HAP-1 (cell line): ENCODE measurements at regions not wholly inside any gene's neighbourhood (a gene's known extent, or its start where the extent isn't known, plus 50 kb on each side); places are given as distances from the start of the nearest gene placed in this dataset.
"Not testable (repeated sequence)": the region's sequence is repeated elsewhere in the genome, so short reads cannot be mapped to it uniquely, and the experiment has no call there.

ENCODE experiments used
- DNase-seq, 2 experiments: peaks; one replicate each; pipeline ENCODE4 v3.0.0-alpha.2; 2016 to 2020; ENCODE audit warnings: low spot score in 2 of 2
- H3K27me3 ChIP-seq: fragments of 250-450 bp; sonication (Bioruptor Pico); 2 replicates; pipeline ENCODE4 v1.5.1; 2020; ENCODE audit warnings: low read depth, mild to moderate bottlenecking, moderate library complexity
- H3K36me3 ChIP-seq: fragments of 250-450 bp; sonication (Bioruptor Pico); replicated peaks from 2 replicates; pipeline ENCODE4 v1.5.1; 2020; ENCODE audit warnings: mild to moderate bottlenecking
- H3K4me1 ChIP-seq: fragments of 250-450 bp; sonication (Bioruptor Pico); 2 replicates; pipeline ENCODE4 v1.5.1; 2020; ENCODE audit warnings: mild to moderate bottlenecking
- H3K4me3 ChIP-seq: fragments of 250-450 bp; sonication (Bioruptor Pico); 2 replicates; pipeline ENCODE4 v1.5.1; 2020; ENCODE audit warnings: mild to moderate bottlenecking, moderate library complexity
- H3K9me3 ChIP-seq: fragments of 250-450 bp; sonication (Bioruptor Pico); 2 replicates; pipeline ENCODE4 v1.5.1; 2020; ENCODE audit warnings: mild to moderate bottlenecking, moderate library complexity
- in situ Hi-C: fragments of 300-500 bp; cut with MboI; formaldehyde crosslinking; loops from 3 replicates; pipeline ENCODE4 v1.14.3; 2020; ENCODE audit warnings: low sequenced_read_pairs, inconsistent platforms, mixed read lengths

DNA sequence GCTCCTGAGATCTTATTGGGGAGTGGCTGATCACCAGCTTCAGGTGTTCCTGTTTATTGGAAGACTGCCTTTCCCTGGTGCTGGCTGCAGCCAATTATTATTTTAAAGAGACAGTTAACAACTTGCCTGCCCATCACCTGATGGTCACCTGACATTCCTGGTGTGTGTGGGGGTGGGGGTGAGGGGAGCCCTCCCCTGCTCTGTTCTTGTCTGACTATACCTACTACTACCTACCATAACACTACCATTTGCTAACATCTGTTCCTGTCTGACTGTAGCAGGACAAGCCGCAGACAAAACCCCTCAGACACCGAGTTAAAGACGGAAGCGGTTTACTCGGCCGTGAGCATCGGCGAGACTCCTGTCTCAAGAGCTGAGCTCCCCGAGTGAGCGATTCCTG lies 54.9 kb upstream of the NBPF3 start:
- no peaks in the 10 kb centered on the region for H3K4me1 ChIP-seq
- no peak overlapping the region for H3K4me3 ChIP-seq
- in situ Hi-C loops = no loop called here
- peaks cover 3% of the 10 kb centered on the region for H3K9me3 ChIP-seq
- no peaks in the 10 kb centered on the region for H3K27me3 ChIP-seq
- H3K36me3 ChIP-seq = no peaks in the 10 kb centered on the region
- no peak for DNase-seq

DNA sequence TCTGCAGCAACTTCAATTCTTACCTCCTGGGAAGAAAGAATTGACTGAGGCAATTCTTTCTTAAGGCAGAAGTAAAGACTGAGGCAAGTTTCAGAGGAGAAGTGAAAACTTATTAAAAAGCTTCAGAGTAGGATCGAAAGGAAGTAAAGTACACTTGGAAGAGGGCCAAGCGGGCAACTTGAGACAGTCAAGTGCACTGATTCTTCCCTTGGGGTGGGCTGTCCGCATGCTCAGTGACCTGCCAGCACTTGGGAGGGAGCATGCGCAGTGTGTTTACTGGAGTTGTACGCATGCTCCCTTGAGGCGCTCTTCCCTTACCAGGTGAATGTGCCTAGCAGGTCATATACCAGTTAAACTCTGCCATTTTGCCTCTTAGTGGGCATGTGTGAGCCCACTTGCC lies 55.3 kb upstream of the NBPF3 start:
- in situ Hi-C loops = no loop called here
- Histone ChIP-seq H3K9me3 (peaks cover 3% of the 10 kb centered on the region), H3K4me1 (no peaks in the 10 kb centered on the region), H3K27me3 (no peaks in the 10 kb centered on the region), H3K36me3 (no peaks in the 10 kb centered on the region), H3K4me3 (no peak overlapping the region)
- DNase-seq = no peak

DNA sequence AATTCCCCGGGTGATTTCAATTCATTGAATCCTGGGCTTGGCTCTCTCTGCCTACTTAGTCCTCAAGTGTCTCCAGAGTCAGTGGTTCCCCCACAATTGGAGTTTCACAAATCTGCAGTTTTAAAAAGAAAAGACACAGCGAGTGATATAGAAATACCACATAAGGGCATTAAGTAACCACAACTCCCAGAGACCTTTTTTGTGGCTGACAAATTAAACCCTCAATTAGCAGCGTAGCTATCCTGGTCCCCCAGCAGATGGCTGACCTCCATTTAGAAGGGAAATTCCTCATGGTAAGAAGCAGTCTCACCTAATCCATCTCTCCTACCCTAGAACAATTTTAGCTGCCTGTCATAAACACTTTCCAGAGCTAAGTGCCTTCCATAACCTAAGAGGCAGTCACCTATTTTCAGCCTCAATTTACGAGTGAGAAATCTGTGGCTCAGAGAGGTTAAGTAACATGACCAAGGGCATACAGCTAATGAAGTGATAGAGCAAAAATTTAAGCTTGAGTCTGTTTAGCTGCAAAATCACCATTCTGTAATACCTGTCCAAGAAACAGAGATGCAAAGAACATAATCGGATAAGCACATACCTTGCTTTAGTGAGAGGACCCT lies 56.0 kb upstream of the NBPF3 start:
- H3K4me3 ChIP-seq = no peak overlapping the region
- H3K4me1 ChIP-seq = no peaks in the 10 kb centered on the region
- no peaks in the 10 kb centered on the region for H3K27me3 ChIP-seq
- no peak for DNase-seq
- no peaks in the 10 kb centered on the region for H3K36me3 ChIP-seq
- peaks cover 3% of the 10 kb centered on the region for H3K9me3 ChIP-seq
- in situ Hi-C loops = no loop called here

DNA sequence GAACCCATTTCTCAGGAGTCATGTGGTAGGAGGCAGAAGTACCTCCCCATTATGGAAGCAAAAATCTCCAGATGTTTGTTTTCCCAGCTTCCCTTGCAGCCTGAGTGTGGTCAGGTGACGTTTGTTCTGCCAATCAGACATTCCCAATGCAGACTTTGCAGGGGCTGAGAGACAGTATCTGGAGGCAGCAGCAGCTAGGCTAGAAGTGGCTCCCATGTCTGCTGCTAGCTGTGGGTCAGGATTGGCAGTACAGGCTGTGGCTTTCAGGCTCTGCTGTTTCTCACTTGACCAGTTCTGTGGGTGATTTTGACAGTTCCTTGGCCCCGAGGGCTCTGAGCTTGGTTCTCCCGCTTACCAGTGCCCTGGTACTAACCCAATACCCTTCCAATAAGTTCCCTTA lies 58.6 kb upstream of the NBPF3 start:
- DNase-seq = no peak
- H3K36me3 ChIP-seq = no peaks in the 10 kb centered on the region
- H3K4me3 ChIP-seq = no peak overlapping the region
- in situ Hi-C loops = no loop called here
- no peaks in the 10 kb centered on the region for H3K27me3 ChIP-seq
- H3K4me1 ChIP-seq = no peaks in the 10 kb centered on the region
- H3K9me3 ChIP-seq = peaks cover 1% of the 10 kb centered on the region

DNA sequence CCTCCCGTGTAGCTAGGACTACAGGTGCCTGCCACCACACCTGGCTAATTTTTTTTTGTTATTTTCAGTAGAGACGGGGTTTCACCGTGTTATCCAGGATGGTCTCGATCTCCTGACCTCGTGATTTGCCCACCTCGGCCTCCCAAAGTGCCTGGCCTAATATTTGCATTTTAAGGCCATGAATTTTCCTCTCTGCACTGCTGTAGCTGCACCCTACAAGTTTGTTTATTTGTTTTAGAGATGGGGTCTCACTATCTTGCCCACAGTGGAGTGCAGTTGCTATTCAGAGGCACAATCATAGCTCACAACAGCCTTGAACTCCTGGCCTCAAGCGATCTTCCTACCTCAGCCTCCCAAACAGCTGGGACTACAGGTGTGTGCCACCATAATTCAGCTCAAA lies 59.8 kb upstream of the NBPF3 start:
- H3K27me3 ChIP-seq, H3K4me3 ChIP-seq, in situ Hi-C loops, H3K4me1 ChIP-seq, H3K36me3 ChIP-seq, DNase-seq, H3K9me3 ChIP-seq: not testable (repeated sequence)

DNA sequence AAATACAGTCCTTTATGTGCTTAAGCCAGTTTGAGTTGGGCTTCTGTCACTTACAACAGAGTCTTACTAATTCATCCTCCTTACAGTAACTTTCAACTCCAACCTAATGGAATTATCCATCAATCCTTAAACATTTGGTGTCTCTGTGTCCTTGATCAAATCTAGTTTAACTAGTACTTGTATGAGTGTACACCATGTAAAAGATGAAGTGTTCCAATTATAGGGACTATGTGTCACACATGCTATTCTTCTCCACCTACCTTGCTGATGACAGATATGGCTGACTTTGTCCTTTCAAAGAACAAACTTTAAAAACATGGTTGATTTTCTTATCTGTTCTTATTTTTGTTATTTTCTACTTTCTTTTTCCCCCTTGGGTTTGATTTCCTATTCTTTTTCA lies 60.4 kb upstream of the NBPF3 start:
- H3K36me3 ChIP-seq = no peaks in the 10 kb centered on the region
- H3K4me3 ChIP-seq = no peak overlapping the region
- H3K4me1 ChIP-seq = no peaks in the 10 kb centered on the region
- H3K27me3 ChIP-seq = no peaks in the 10 kb centered on the region
- in situ Hi-C loops = loop anchor here (10.0 kb wide), 1 partner anchor 195 kb away; no protein-coding TSS in a partner anchor
- no peak for DNase-seq
- H3K9me3 ChIP-seq = no peaks in the 10 kb centered on the region; the same call in 1 of the 2 replicates

DNA sequence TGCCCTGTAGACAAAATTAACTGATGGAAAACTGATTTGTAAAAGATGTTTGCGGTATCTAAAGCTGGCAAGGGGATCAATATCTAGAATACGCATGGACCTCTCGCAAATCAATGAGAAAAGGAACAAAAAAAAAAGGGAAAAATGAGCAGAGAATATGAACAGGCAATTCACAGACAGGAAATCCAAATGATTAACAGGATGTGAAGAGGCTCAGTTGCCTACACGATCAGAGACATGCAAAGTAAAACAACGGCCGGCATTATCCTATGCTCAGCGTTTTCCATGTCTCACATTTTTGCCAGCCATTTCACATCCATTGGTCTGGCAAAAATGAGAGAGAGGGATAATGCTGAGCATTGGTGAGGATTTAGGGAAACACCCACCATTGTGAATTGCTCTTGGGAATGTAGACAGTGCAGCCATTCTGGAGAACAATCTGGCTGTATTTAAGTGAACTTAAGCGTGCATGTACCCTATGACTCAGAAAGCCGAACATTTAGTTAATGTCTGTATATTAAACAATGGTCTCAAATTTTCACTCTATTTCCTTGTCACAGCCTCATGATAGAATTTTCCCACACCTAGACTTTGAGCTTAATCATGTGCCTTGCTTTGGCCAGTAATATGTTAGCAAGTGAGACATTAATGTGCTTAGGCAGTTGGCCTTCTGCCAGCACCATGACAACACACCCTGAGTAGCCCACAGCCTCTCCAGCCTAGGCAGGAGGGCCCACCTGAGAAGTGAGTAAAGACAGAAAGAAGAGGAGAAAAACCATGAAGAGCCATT lies 61.0 kb upstream of the NBPF3 start:
- Histone ChIP-seq H3K4me1 (no peaks in the 10 kb centered on the region), H3K36me3 (no peaks in the 10 kb centered on the region), H3K4me3 (no peak overlapping the region), H3K9me3 (no peaks in the 10 kb centered on the region; the same call in 1 of the 2 replicates), H3K27me3 (no peaks in the 10 kb centered on the region)
- in situ Hi-C loops = loop anchor here (10.0 kb wide), 1 partner anchor 196 kb away; no protein-coding TSS in a partner anchor
- no peak for DNase-seq

DNA sequence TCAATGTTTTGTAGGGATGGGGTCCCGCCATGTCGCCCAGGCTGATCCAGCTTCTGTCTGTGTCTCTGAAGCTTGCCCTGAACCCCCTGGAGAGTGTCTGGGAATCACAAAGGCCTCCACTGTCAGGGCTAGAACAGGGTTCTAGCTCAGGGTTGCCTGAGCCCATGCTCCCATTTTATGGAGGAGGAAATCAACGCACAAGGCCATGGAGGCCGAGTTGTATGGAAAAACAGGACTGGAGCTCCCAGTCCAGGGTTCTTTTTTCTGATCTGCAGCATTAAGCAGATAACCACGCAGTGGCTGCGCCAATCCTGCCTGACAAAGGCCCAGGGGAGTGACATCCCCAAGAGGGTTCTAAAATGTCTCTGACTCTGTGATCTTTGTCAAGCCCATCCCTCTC lies 67.6 kb upstream of the NBPF3 start:
- H3K9me3 ChIP-seq = no peaks in the 10 kb centered on the region
- H3K36me3 ChIP-seq = no peaks in the 10 kb centered on the region
- no peak for DNase-seq
- H3K4me3 ChIP-seq = no peak overlapping the region
- H3K27me3 ChIP-seq = no peaks in the 10 kb centered on the region
- no peaks in the 10 kb centered on the region for H3K4me1 ChIP-seq
- in situ Hi-C loops = loop anchor here (10.0 kb wide), 1 partner anchor 202 kb away; no protein-coding TSS in a partner anchor

DNA sequence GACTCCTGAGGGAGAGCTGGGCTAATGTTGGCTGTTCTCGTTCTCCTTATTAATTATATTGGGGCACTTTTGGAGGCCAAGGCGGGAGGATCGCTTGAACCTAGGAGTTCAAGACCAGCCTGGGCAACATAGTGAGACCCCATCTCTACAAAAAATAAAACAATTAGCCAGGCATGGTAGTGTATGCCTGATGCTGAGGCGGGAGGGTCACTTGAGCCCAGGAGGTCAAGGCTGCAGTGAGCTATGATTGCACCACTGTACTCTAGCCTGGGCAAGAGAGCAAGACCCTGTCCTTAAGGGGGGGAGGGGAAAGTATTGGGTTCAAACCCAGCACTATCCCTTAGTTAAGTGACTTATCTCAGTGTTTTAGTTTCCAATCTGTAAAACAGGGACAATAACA lies 70.0 kb upstream of the NBPF3 start:
- no peaks in the 10 kb centered on the region for H3K4me1 ChIP-seq
- DNase-seq = no peak
- H3K36me3 ChIP-seq = no peaks in the 10 kb centered on the region
- in situ Hi-C loops = loop anchor here (5.0 to 10.0 kb wide), 2 partner anchors 113 to 205 kb away; no protein-coding TSS in a partner anchor
- no peak overlapping the region for H3K4me3 ChIP-seq
- H3K9me3 ChIP-seq = no peaks in the 10 kb centered on the region
- no peaks in the 10 kb centered on the region for H3K27me3 ChIP-seq

DNA sequence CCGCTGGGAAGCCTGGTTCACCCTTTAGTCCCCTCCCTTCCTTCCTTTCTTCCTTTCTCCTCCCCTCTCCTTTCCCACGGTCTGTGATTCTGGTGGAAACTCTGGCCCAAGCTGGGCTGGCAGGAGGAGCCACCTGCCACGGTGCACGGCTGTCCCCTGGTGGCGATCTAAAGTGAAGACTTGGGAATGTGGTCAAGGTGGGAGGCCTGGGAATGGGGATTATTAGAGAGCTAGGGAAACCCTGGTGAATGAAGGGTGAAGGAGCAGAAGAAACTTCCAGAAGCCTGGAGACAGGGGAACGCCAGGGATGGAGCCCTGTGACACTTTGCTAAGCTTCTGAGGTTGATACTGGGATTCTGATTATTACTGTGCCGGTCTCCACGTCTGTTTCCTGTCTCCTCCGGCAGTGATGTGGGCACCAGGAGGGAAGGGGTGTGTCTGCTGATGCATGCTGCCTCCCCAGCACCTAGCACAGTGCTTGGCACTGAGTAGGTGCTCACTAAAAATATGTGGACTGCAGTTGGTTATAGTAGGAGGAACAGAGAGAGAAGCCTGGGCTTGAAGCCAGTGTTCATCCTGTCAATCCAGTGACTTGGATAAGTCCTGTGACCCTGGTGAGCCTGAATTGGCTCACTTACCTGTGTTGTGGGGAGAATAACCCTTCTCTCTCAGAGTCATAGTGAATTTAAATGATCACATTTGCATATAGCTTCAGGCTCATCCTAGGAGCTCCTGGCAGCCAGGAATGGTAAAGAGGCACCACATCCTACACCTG lies 71.2 kb upstream of the NBPF3 start:
- DNase-seq = peak; percentile 79 to 88
- in situ Hi-C loops = loop anchor here (5.0 kb wide), 1 partner anchor 111 kb away; no protein-coding TSS in a partner anchor
- Histone ChIP-seq H3K4me3 (no peak overlapping the region), H3K36me3 (no peaks in the 10 kb centered on the region), H3K9me3 (no peaks in the 10 kb centered on the region), H3K27me3 (no peaks in the 10 kb centered on the region), H3K4me1 (no peaks in the 10 kb centered on the region)

DNA sequence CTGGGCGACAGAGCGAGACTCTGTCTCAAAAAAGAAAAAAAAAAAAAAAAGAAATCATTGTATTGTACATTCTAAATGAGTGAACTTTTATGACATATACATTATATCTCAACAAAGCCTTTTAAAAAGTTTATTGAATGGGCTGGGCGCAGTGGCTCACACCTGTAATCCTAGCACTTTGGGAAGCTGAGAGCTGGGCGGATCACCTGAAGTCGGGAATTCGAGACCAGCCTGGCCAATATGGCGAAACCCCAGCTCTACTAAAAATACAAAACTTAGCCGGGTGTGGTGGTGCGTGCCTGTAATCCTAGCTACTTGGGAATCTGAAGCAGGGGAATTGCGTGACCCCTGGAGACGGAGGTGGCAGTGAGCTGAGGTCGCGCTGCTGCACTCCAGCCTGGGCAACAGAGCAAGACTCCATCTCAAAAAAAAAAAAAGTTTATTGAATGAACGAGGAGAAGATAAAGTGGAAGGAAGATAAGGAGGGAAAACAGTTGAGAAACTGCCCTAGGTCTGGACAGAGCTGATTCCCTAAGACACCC lies 71.9 kb upstream of the NBPF3 start:
- not testable (repeated sequence) for H3K4me1 ChIP-seq, H3K4me3 ChIP-seq, H3K9me3 ChIP-seq, H3K36me3 ChIP-seq, DNase-seq, H3K27me3 ChIP-seq
- in situ Hi-C loops = loop anchor here (5.0 kb wide), 1 partner anchor 111 kb away; no protein-coding TSS in a partner anchor

DNA sequence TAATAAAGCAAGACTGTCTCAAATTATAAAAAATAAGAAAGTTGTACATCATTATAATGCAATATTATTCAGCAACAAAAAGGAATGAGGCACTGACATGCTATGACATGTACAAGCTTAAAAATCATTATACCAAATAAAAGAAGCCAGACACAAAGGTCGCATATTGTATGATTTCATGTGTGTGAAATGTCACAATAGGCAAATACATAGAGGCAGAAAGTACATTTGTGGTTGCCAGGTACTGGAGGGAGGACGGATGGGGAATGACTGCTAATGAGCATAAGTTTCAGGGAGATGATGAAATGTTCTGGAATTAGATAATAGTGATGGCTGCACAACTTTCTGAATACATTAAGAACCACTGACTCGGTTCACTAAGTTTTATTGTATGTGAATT lies 73.6 kb upstream of the NBPF3 start:
- no peak for DNase-seq
- H3K4me1 ChIP-seq = no peaks in the 10 kb centered on the region
- no peak overlapping the region for H3K4me3 ChIP-seq
- in situ Hi-C loops = loop anchor here (5.0 kb wide), 1 partner anchor 109 kb away; no protein-coding TSS in a partner anchor
- H3K27me3 ChIP-seq = no peaks in the 10 kb centered on the region
- no peaks in the 10 kb centered on the region for H3K9me3 ChIP-seq
- no peaks in the 10 kb centered on the region for H3K36me3 ChIP-seq

DNA sequence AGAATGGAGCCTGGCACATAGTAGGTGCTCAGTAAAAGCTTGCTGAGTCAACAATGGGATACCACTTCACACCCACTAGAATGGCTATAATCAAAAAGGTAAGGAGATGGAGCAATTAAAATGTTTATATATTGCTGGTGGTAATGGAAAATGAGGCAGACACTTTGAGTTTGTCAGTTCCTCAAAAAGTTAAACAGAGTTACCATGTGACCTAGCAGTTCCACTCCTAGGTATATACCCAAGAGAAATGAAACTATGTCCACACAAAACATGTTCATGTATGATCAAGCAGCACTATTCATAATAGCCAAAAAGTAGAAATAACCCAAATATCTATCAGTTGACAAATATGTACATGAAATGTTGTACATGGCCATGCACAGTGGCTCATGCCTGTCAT lies 74.8 kb upstream of the ECE1 start:
- H3K4me1 ChIP-seq = no peaks in the 10 kb centered on the region
- H3K27me3 ChIP-seq = no peaks in the 10 kb centered on the region
- H3K9me3 ChIP-seq = no peaks in the 10 kb centered on the region
- DNase-seq = no peak
- H3K4me3 ChIP-seq = no peak overlapping the region
- in situ Hi-C loops = loop anchor here (5.0 kb wide), 1 partner anchor 108 kb away; no protein-coding TSS in a partner anchor
- H3K36me3 ChIP-seq = no peaks in the 10 kb centered on the region
